GM21447 (cell line): ENCODE measurements at regions not wholly inside any gene's neighbourhood (a gene's known extent, or its start where the extent isn't known, plus 50 kb on each side); places are given as distances from the start of the nearest gene placed in this dataset.
"Not testable (repeated sequence)": the region's sequence is repeated elsewhere in the genome, so short reads cannot be mapped to it uniquely, and the experiment has no call there.

ENCODE experiments used
- ATAC-seq: cut with Tn5 transposase; IDR thresholded peaks from one replicate; pipeline ENCODE4 v1.9.1; 2021; ENCODE audit not compliant: unreplicated experiment

GRCh38 chr16:16613212-16613611, 234.3 kb downstream of the NPIPA7 start:
- not testable (repeated sequence) for ATAC-seq

DNA sequence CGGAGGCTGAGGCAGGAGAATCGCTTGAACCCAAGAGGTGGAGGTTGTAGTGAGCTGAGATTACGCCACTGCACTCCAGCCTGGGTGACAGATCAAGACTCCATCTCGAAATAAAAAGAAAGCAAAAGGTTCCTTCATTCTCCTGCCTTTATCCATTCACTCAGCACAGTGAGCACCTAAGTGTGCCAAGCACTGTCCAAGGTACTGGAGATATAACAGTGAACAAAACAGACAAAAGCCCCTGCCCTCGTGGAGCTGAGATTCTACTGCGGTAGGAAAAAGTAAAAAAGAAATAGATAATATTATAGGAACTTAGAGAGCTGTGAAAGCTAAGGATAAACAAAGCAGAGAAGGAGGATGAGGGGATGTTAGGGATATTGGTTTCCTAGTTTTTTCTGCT, 235.5 kb downstream of the NPIPA7 start:
- not testable (repeated sequence) for ATAC-seq

- ATAC-seq = not testable (repeated sequence)
These were observed 240.1 kb downstream of the NPIPA7 start for GRCh38 chr16:16618963-16619465.

DNA sequence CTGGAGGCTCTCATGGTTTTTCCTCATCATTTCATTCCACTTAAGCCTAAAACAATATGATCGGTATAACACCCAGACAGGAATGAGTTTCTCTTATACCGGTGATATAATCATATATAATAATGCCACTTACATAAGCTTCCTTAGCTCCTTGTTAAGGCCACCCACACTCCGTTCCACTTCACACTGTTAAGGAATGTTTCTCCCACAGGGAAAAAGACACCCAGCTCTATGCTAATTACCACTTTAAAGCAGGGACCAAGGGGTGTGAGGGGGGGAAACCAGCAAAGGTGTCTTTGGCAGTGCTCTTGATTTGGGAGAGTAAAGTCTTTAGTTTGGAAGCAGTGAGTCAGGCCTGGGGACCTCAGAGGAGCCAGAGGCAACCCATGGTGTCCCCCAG, 245.4 kb downstream of the NPIPA7 start:
- not testable (repeated sequence) for ATAC-seq

GRCh38 chr16:16625140-16625539, 246.2 kb downstream of the NPIPA7 start:
- not testable (repeated sequence) for ATAC-seq

GRCh38 chr16:16627865-16628264, 248.9 kb downstream of the NPIPA7 start:
- ATAC-seq = not testable (repeated sequence)

- not testable (repeated sequence) for ATAC-seq
These were observed 259.3 kb downstream of the NPIPA7 start for GRCh38 chr16:16638231-16638630.

GRCh38 chr16:16638714-16639113, 259.8 kb downstream of the NPIPA7 start:
- ATAC-seq = not testable (repeated sequence)

DNA sequence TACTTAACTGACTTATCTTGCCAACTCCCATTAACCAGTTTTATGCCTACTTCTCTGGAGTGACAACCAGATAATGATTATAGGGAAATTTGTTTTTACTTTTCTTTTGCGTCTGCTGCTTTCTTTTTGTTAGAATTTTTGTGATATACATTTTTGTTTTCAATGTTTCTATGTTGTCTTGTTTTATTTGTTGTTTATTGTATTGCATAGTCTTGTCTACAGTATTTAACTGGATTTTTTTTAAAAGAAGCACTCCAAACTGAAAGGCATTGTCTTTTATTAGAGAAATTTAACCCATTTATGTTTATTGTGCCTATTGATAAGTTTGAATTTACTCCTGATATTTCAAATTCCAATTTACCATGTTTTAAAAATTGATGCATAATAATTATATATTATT, 264.9 kb downstream of the NPIPA7 start:
- not testable (repeated sequence) for ATAC-seq

DNA sequence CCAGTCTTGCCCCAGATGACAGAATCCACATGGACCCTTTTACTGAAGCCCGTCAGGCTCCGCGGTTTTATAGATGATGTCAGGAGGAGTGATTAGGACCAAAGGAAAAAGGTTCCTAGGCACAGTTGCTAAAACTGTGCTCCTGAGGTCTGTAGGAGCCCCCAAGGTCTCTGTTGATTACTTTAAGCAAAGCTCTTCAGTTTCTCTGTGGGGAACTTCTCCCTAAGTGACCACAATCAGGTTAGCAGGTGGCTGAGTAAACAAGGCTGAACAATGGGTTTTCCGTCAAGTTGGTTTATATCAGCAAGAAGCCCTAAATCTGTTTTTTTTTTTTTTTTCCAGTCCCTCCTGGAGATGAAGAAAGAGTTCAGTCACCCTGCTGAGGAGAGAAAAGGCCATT, 269.1 kb downstream of the NPIPA7 start:
- ATAC-seq = not testable (repeated sequence)

DNA sequence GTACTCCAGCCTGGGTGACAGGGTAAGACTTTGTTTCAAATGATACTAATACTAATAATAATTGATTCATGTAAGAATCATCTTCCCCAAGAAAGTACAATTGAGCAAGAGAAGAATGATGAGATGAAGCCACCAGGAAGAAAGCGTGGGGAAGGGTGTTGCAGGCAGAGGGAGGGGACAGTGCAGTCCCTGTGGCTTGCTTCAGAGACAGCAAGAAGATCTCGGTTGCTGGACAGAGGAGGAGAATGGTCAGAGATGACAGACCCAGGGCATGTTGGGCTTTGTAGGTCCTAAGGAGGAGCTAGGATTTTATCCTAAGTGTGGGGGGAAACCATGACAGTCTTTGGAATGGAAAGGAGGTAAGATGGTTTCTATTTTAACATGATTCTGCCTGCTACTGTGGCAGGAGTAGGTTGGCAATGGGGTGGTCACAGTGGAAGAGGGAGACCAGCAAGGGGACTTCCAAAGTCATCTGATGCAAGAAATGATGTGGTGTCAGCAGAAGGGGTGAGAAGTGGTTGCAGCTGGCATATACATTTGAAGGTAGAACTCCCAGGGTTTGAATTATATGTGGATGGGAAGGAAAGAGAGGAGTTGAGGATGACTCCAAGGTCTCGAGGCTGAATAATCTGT, 293.4 kb downstream of the NPIPA7 start:
- not testable (repeated sequence) for ATAC-seq

- ATAC-seq = not testable (repeated sequence)
These were observed 295.9 kb downstream of the NPIPA7 start for GRCh38 chr16:16674820-16675219.

- not testable (repeated sequence) for ATAC-seq
These were observed 342.9 kb downstream of the NPIPA7 start for GRCh38 chr16:16721849-16722248.

DNA sequence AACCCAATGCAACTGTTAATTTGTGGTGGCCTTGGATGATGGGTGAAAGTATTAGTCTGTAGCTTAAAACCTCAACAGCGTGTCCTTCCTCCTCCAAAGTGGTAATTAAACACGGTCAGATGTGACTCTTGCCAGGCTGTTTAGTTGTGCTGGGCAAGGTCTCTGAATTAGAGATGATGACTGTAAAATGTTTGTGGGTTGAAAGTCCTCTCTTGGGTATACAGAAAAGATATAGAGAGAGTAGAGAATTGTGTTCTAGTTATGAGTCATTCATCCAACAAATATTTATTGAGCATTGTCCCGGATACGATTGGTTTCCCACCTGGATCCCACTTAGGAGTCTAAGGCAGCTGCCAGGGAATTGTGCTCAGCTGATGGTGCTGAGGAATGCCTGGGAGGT, 343.7 kb downstream of the NPIPA7 start:
- ATAC-seq = not testable (repeated sequence)

- not testable (repeated sequence) for ATAC-seq
These were observed 345.0 kb downstream of the NPIPA7 start for GRCh38 chr16:16723819-16724519.

DNA sequence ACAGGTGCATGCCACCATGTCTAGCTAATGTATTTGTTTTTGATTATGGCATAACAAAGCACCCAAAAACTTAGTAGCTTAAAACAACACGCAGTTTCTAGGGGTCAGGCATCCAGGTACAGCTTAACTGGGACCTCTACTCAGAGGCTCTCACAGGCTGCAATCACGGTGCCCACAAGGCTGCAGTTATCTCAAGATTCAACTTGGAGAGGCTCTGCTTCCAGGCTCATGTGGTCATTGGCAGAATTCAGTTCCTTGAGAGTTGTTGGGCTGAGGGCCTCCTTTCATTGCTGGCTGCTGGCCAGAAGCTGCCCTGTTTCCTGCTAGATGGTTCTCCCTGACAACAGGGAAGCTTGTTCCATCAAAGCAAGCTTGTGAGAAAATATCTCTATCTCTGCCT, 348.1 kb downstream of the NPIPA7 start:
- ATAC-seq = not testable (repeated sequence)

DNA sequence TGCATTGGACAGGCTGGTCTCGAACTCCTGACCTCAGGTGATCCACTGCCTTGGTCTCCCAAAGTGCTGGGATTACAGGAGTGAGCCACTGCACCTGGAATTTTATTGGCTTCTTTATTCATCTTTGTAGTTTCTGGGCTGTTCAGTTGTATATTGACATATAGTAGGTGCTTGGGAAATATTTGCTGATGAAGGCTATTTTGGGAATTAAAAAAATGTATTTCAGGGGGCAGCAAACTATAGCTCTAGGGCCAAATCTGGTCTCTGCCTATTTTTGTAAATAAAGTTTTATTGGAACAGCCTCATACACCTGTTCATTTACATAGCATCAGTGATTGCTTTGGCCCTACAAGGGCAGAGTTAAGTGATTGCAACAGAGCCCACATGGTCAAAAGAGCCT, 363.6 kb downstream of the NPIPA7 start:
- ATAC-seq = not testable (repeated sequence)

- ATAC-seq = not testable (repeated sequence)
These were observed 376.2 kb downstream of the NPIPA7 start for GRCh38 chr16:16754992-16755667.

- no peak for ATAC-seq
These were observed 384.5 kb downstream of the NPIPA7 start for GRCh38 chr16:16763449-16763848.

GRCh38 chr16:16770717-16771116, 391.8 kb downstream of the NPIPA7 start:
- not testable (repeated sequence) for ATAC-seq

DNA sequence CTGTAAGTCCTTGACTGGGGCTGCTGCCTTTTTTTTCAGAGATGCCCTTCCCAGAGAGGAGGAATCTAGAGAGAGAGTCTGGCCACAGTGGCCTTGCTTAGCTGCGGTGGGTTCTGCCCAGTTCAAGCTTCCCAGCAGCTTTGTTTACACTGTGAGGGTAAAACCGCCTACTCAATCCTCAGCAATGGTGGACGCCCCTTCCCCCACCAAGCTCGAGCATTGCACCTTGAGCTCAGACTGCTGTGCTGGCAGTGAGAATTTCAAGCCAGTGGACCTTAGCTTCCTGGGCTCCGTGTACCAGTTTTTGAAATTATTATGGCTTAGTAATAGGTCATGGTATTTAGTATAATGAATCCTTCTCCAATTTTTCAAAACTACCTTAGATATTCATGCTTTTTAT, 395.4 kb downstream of the NPIPA7 start:
- ATAC-seq = no peak

GRCh38 chr16:16778332-16778731, 399.4 kb downstream of the NPIPA7 start:
- ATAC-seq = no peak
